ENCODE measurements at regions not wholly inside any gene's neighbourhood (a gene's known extent, or its start where the extent isn't known, plus 50 kb on each side); places are given as distances from the start of the nearest gene placed in this dataset.

- Histone ChIP-seq H3K27ac (ENCODE audit: low read length) (no peak overlapping the region), H3K4me1 (ENCODE audit: control insufficient read depth, insufficient read depth, low read length) (no peaks in the 10 kb centered on the region), H3K4me3 (ENCODE audit: low read length) (no peak overlapping the region), H3K36me3 (ENCODE audit: control insufficient read depth, insufficient read depth, low read length) (no peaks in the 10 kb centered on the region; the same call in 1 of the 2 replicates), H3K9me3 (ENCODE audit: control insufficient read depth, insufficient read depth, low read length) (no peaks in the 10 kb centered on the region), H3K27me3 (ENCODE audit: control insufficient read depth, insufficient read depth, low read length) (no peaks in the 10 kb centered on the region)
- no peak for DNase-seq (ENCODE audit: low read depth, low spot score)
- WGBS (ENCODE audit: insufficient coverage, insufficient read length) = no CpG with 5 or more reads among the region's 41 CpGs
Measured at GRCh38 chr2:33727361-33728032, 128.4 kb upstream of the FAM98A start.

DNA sequence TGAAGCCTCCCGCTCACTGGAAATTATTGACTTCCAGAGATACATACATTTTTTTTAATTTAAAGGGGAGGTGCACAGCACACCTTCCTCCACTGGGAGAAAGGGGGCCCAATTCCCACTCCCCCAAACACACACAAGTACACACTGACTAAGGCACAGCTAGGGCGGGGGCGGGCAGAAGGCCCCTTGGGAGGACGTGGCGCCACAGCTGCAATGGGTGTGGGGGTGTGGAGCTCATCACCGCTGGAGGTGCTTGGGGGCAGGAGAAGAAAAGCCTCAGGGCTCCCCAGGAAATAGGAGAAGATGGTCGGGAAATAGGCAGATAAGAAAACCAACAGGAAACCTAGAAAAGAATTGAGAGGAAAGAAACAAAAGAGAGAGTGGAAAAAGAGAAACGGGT, 127.3 kb upstream of the FAM98A start:
- DNase-seq (ENCODE audit: low read depth, low spot score) = no peak
- Histone ChIP-seq H3K4me3 (ENCODE audit: low read length) (no peak overlapping the region), H3K9me3 (ENCODE audit: control insufficient read depth, insufficient read depth, low read length) (no peaks in the 10 kb centered on the region), H3K27me3 (ENCODE audit: control insufficient read depth, insufficient read depth, low read length) (no peaks in the 10 kb centered on the region), H3K4me1 (ENCODE audit: control insufficient read depth, insufficient read depth, low read length) (no peaks in the 10 kb centered on the region), H3K27ac (ENCODE audit: low read length) (no peak overlapping the region), H3K36me3 (ENCODE audit: control insufficient read depth, insufficient read depth, low read length) (no peaks in the 10 kb centered on the region; the same call in 1 of the 2 replicates)
- no CpG with 5 or more reads among the region's 8 CpGs for WGBS (ENCODE audit: insufficient coverage, insufficient read length)

- DNase-seq (ENCODE audit: low read depth, low spot score) = no peak
- H3K27ac ChIP-seq (ENCODE audit: low read length) = no peak overlapping the region
- H3K4me3 ChIP-seq (ENCODE audit: low read length) = no peak overlapping the region
- no peaks in the 10 kb centered on the region for H3K4me1 ChIP-seq (ENCODE audit: control insufficient read depth, insufficient read depth, low read length)
- no CpG with 5 or more reads among the region's 3 CpGs for WGBS (ENCODE audit: insufficient coverage, insufficient read length)
- no peaks in the 10 kb centered on the region for H3K27me3 ChIP-seq (ENCODE audit: control insufficient read depth, insufficient read depth, low read length)
- H3K9me3 ChIP-seq (ENCODE audit: control insufficient read depth, insufficient read depth, low read length) = no peaks in the 10 kb centered on the region
- H3K36me3 ChIP-seq (ENCODE audit: control insufficient read depth, insufficient read depth, low read length) = no peaks in the 10 kb centered on the region; the same call in 1 of the 2 replicates
Measured at GRCh38 chr2:33723329-33723728, 124.2 kb upstream of the FAM98A start.

GRCh38 chr2:33719067-33719466, 120.0 kb upstream of the FAM98A start:
- no peak overlapping the region for H3K4me3 ChIP-seq (ENCODE audit: low read length)
- no peaks in the 10 kb centered on the region for H3K36me3 ChIP-seq (ENCODE audit: control insufficient read depth, insufficient read depth, low read length)
- no peaks in the 10 kb centered on the region for H3K9me3 ChIP-seq (ENCODE audit: control insufficient read depth, insufficient read depth, low read length)
- H3K27ac ChIP-seq (ENCODE audit: low read length) = no peak overlapping the region
- H3K27me3 ChIP-seq (ENCODE audit: control insufficient read depth, insufficient read depth, low read length) = no peaks in the 10 kb centered on the region
- no peak for DNase-seq (ENCODE audit: low read depth, low spot score)
- no CpG with 5 or more reads among the region's 2 CpGs for WGBS (ENCODE audit: insufficient coverage, insufficient read length)
- no peaks in the 10 kb centered on the region; the same call in 1 of the 2 replicates for H3K4me1 ChIP-seq (ENCODE audit: control insufficient read depth, insufficient read depth, low read length)

GRCh38 chr2:33712674-33713073, 113.6 kb upstream of the FAM98A start:
- H3K27ac ChIP-seq (ENCODE audit: low read length) = no peak overlapping the region
- H3K9me3 ChIP-seq (ENCODE audit: control insufficient read depth, insufficient read depth, low read length) = no peaks in the 10 kb centered on the region
- no peak overlapping the region for H3K4me3 ChIP-seq (ENCODE audit: low read length)
- WGBS (ENCODE audit: insufficient coverage, insufficient read length) = no CpG with 5 or more reads among the region's 3 CpGs
- H3K27me3 ChIP-seq (ENCODE audit: control insufficient read depth, insufficient read depth, low read length) = no peaks in the 10 kb centered on the region
- H3K36me3 ChIP-seq (ENCODE audit: control insufficient read depth, insufficient read depth, low read length) = no peaks in the 10 kb centered on the region
- DNase-seq (ENCODE audit: low read depth, low spot score) = no peak
- H3K4me1 ChIP-seq (ENCODE audit: control insufficient read depth, insufficient read depth, low read length) = peaks cover 3% of the 10 kb centered on the region

- whole genome bisulfite sequencing (ENCODE audit: insufficient coverage, insufficient read length) = no CpG with 5 or more reads among the region's 3 CpGs
- no peak overlapping the region for H3K27ac ChIP-seq (ENCODE audit: low read length)
- H3K36me3 ChIP-seq (ENCODE audit: control insufficient read depth, insufficient read depth, low read length) = no peaks in the 10 kb centered on the region
- no peaks in the 10 kb centered on the region for H3K9me3 ChIP-seq (ENCODE audit: control insufficient read depth, insufficient read depth, low read length)
- peaks cover 3% of the 10 kb centered on the region; the same call in 1 of the 2 replicates for H3K4me1 ChIP-seq (ENCODE audit: control insufficient read depth, insufficient read depth, low read length)
- no peak overlapping the region for H3K4me3 ChIP-seq (ENCODE audit: low read length)
- no peak for DNase-seq (ENCODE audit: low read depth, low spot score)
- H3K27me3 ChIP-seq (ENCODE audit: control insufficient read depth, insufficient read depth, low read length) = no peaks in the 10 kb centered on the region
Measured at GRCh38 chr2:33709951-33710350, 110.9 kb upstream of the FAM98A start.

DNA sequence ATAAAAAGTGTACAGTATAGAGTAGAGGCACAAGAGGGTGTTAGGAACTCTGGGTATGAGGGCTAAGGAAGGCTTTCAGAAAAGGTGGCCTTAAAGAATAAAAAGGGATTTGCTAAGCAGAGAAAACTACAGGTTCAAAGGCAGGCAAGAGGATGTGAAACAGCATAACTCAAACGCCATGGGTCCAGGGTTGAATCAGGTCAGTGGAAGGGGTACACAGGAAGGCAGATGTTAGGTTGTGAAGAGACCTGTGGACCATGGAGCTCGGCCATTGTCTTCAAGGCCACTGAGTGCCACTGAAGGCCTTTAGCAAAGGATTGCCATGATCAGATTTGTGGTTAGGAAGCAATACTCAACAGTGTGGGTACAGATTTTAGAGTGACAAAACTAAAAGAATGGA, 108.2 kb upstream of the FAM98A start:
- Histone ChIP-seq H3K27me3 (ENCODE audit: control insufficient read depth, insufficient read depth, low read length) (no peaks in the 10 kb centered on the region), H3K4me3 (ENCODE audit: low read length) (no peak overlapping the region), H3K27ac (ENCODE audit: low read length) (no peak overlapping the region), H3K9me3 (ENCODE audit: control insufficient read depth, insufficient read depth, low read length) (no peaks in the 10 kb centered on the region), H3K4me1 (ENCODE audit: control insufficient read depth, insufficient read depth, low read length) (0 out of 2 replicates have a peak, but pooled peaks cover under 1% of the 10 kb centered on the region), H3K36me3 (ENCODE audit: control insufficient read depth, insufficient read depth, low read length) (no peaks in the 10 kb centered on the region)
- no peak for DNase-seq (ENCODE audit: low read depth, low spot score)
- no CpG with 5 or more reads among the region's 2 CpGs for WGBS (ENCODE audit: insufficient coverage, insufficient read length)

GRCh38 chr2:33706410-33706809, 107.3 kb upstream of the FAM98A start:
- no peak for DNase-seq (ENCODE audit: low read depth, low spot score)
- WGBS (ENCODE audit: insufficient coverage, insufficient read length) = no CpG with 5 or more reads among the region's 8 CpGs
- Histone ChIP-seq H3K4me3 (ENCODE audit: low read length) (no peak overlapping the region), H3K4me1 (ENCODE audit: control insufficient read depth, insufficient read depth, low read length) (no peaks in the 10 kb centered on the region), H3K36me3 (ENCODE audit: control insufficient read depth, insufficient read depth, low read length) (no peaks in the 10 kb centered on the region), H3K27me3 (ENCODE audit: control insufficient read depth, insufficient read depth, low read length) (no peaks in the 10 kb centered on the region), H3K9me3 (ENCODE audit: control insufficient read depth, insufficient read depth, low read length) (no peaks in the 10 kb centered on the region), H3K27ac (ENCODE audit: low read length) (no peak overlapping the region)

DNA sequence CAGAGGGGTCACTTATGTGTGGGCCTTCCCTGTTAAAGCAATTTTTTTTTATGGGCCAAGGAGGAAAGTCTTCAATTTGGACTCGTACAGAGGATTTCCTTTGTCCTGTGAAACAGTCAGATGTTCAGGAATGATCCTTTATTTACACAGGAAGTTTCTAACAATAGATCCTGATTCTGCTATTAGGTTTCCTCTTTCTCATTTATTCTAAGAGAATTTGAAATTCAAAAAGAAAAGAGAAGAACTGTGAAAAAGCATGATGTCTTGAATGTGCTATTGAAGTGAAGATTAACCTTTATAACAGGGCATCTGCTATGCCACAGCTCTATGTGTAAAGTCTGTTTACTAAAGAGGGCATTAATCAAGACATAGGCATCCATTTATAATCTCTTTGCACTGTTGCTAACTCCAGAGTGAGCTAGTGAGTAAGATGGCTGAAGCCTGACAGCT, 105.3 kb upstream of the FAM98A start:
- no peaks in the 10 kb centered on the region for H3K9me3 ChIP-seq (ENCODE audit: control insufficient read depth, insufficient read depth, low read length)
- H3K27me3 ChIP-seq (ENCODE audit: control insufficient read depth, insufficient read depth, low read length) = no peaks in the 10 kb centered on the region
- no peaks in the 10 kb centered on the region for H3K4me1 ChIP-seq (ENCODE audit: control insufficient read depth, insufficient read depth, low read length)
- H3K36me3 ChIP-seq (ENCODE audit: control insufficient read depth, insufficient read depth, low read length) = no peaks in the 10 kb centered on the region
- no CpG with 5 or more reads among the region's 1 CpG for WGBS (ENCODE audit: insufficient coverage, insufficient read length)
- no peak for DNase-seq (ENCODE audit: low read depth, low spot score)
- H3K27ac ChIP-seq (ENCODE audit: low read length) = no peak overlapping the region
- H3K4me3 ChIP-seq (ENCODE audit: low read length) = no peak overlapping the region

- no peaks in the 10 kb centered on the region for H3K36me3 ChIP-seq (ENCODE audit: control insufficient read depth, insufficient read depth, low read length)
- no peaks in the 10 kb centered on the region for H3K4me1 ChIP-seq (ENCODE audit: control insufficient read depth, insufficient read depth, low read length)
- H3K9me3 ChIP-seq (ENCODE audit: control insufficient read depth, insufficient read depth, low read length) = peaks cover 1% of the 10 kb centered on the region; the same call in 1 of the 2 replicates
- H3K27ac ChIP-seq (ENCODE audit: low read length) = no peak overlapping the region
- H3K4me3 ChIP-seq (ENCODE audit: low read length) = no peak overlapping the region
- no peak for DNase-seq (ENCODE audit: low read depth, low spot score)
- H3K27me3 ChIP-seq (ENCODE audit: control insufficient read depth, insufficient read depth, low read length) = no peaks in the 10 kb centered on the region
Measured at GRCh38 chr2:33696234-33696633, 97.1 kb upstream of the FAM98A start.

DNA sequence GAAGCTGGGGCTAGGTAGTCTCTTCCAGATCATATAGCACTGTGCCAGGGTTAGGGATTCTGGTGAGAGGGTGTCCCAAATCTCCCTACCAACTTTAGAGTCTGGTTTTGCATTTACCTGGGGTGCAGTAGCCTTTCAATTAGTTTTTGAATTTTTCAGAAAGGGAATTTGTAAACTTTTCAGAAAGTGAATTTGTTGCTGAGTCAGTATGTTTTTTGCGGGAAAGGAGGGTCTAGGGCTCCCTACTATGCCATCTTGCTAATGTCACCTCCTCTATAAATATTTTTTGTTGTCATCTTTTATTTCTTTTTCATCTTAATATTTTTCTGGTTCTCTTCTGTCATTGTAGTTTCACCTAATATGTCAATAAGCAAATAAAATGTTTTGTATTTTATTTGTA, 95.8 kb upstream of the FAM98A start:
- no peaks in the 10 kb centered on the region for H3K4me1 ChIP-seq (ENCODE audit: control insufficient read depth, insufficient read depth, low read length)
- H3K4me3 ChIP-seq (ENCODE audit: low read length) = no peak overlapping the region
- no CpG with 5 or more reads among the region's 1 CpG for WGBS (ENCODE audit: insufficient coverage, insufficient read length)
- no peak for DNase-seq (ENCODE audit: low read depth, low spot score)
- no peaks in the 10 kb centered on the region for H3K36me3 ChIP-seq (ENCODE audit: control insufficient read depth, insufficient read depth, low read length)
- no peaks in the 10 kb centered on the region for H3K27me3 ChIP-seq (ENCODE audit: control insufficient read depth, insufficient read depth, low read length)
- no peak overlapping the region for H3K27ac ChIP-seq (ENCODE audit: low read length)
- peaks cover 1% of the 10 kb centered on the region; the same call in 1 of the 2 replicates for H3K9me3 ChIP-seq (ENCODE audit: control insufficient read depth, insufficient read depth, low read length)

Data from iPS DF 6.9 (cell line).